CD14-positive monocyte (primary cell): ENCODE measurements at regions not wholly inside any gene's neighbourhood (a gene's known extent, or its start where the extent isn't known, plus 50 kb on each side); places are given as distances from the start of the nearest gene placed in this dataset.

Experiments used
- DNase-seq, 3 donors: peaks; one replicate each; pipeline ENCODE4 v3.0.0-alpha.2; 2011 to 2022
- H2AFZ ChIP-seq: 2 replicates; pipeline ENCODE4 v1.6.0; 2012; ENCODE audit warnings: mild to moderate bottlenecking, low read depth, low read length, inconsistent platforms; ENCODE audit not compliant: insufficient read depth, poor library complexity, severe bottlenecking
- H3K27ac ChIP-seq, 2 donors: 1 replicate in 1 of 2; 2 replicates in 1 of 2; pipeline ENCODE4 v1.5.1; 2012 to 2013; ENCODE audit warnings: low read length in 2 of 2, control low read depth in 1 of 2, inconsistent platforms in 1 of 2, low read depth in 1 of 2, mild to moderate bottlenecking in 1 of 2
- H3K27me3 ChIP-seq, 2 donors: one replicate each; pipeline versions ENCODE4 v1.6.0 to v1.6.1; 2011 to 2013; ENCODE audit warnings: low read length in 2 of 2; ENCODE audit not compliant: control insufficient read depth in 2 of 2, insufficient read depth in 2 of 2
- H3K36me3 ChIP-seq, 2 donors: replicated peaks in 1 of 2; 1 replicate in 1 of 2; 2 replicates in 1 of 2; pipeline versions ENCODE4 v1.5.1 to v1.6.1; 2012 to 2013; ENCODE audit warnings: low read length in 2 of 2, control low read depth in 1 of 2, inconsistent platforms in 1 of 2, mild to moderate bottlenecking in 1 of 2; ENCODE audit not compliant: insufficient read depth in 2 of 2, control insufficient read depth in 1 of 2
- H3K4me1 ChIP-seq, 2 donors: 1 replicate in 1 of 2; 2 replicates in 1 of 2; pipeline versions ENCODE4 v1.5.1 to v1.6.1; 2012 to 2013; ENCODE audit warnings: low read length in 2 of 2, control low read depth in 1 of 2, inconsistent platforms in 1 of 2, mild to moderate bottlenecking in 1 of 2, moderate library complexity in 1 of 2; ENCODE audit not compliant: insufficient read depth in 2 of 2, control insufficient read depth in 1 of 2
- H3K4me2 ChIP-seq: replicated peaks from 2 replicates; pipeline ENCODE3; 2012; ENCODE audit warnings: low read length, moderate library complexity, mild to moderate bottlenecking; ENCODE audit not compliant: poor library complexity, severe bottlenecking; ENCODE audit errors: extremely low read depth
- H3K4me3 ChIP-seq, 3 experiments: fragments of 200-600 bp in 1 of 3; sonication (generic) in 1 of 3; replicated peaks in 1 of 3; 1 replicate in 2 of 3; 2 replicates in 1 of 3; pipeline ENCODE4 v1.5.1; 2011 to 2013; ENCODE audit warnings: low read length in 3 of 3, mild to moderate bottlenecking in 3 of 3, control low read depth in 2 of 3, low read depth in 2 of 3, inconsistent platforms in 1 of 3, moderate library complexity in 1 of 3
- H3K79me2 ChIP-seq: 2 replicates; pipeline ENCODE4 v1.6.0; 2012; ENCODE audit warnings: mild to moderate bottlenecking, control low read depth, inconsistent platforms, low read length, moderate library complexity; ENCODE audit not compliant: insufficient read depth
- H3K9ac ChIP-seq: 2 replicates; pipeline ENCODE4 v1.6.0; 2017; ENCODE audit warnings: low read length, mild to moderate bottlenecking; ENCODE audit not compliant: insufficient read depth, poor library complexity, severe bottlenecking
- H3K9me3 ChIP-seq, 2 donors: replicated peaks in 1 of 2; 1 replicate in 1 of 2; 2 replicates in 1 of 2; pipeline versions ENCODE4 v1.5.1 to v1.6.1; 2012 to 2013; ENCODE audit warnings: low read length in 2 of 2, control low read depth in 1 of 2; ENCODE audit not compliant: control insufficient read depth in 1 of 2, insufficient read depth in 1 of 2
- H4K20me1 ChIP-seq: 2 replicates; pipeline ENCODE4 v1.6.0; 2012; ENCODE audit warnings: mild to moderate bottlenecking, low read length, control low read depth, moderate library complexity; ENCODE audit not compliant: insufficient read depth
- H3K27ac Mint-ChIP-seq, 7 donors: one replicate each; pipeline ENCODE4 v1.8.0; 2020; ENCODE audit warnings: mild to moderate bottlenecking in 7 of 7, mixed read lengths in 7 of 7, moderate library complexity in 6 of 7, inconsistent platforms in 2 of 7
- H3K27me3 Mint-ChIP-seq, 3 donors: one replicate each; pipeline ENCODE4 v1.8.0; 2021 to 2022; ENCODE audit warnings: low read depth in 3 of 3, mild to moderate bottlenecking in 3 of 3, mixed read lengths in 3 of 3, moderate library complexity in 3 of 3, inconsistent platforms in 1 of 3
- H3K36me3 Mint-ChIP-seq, 2 donors: one replicate each; pipeline ENCODE4 v1.8.0; 2020; ENCODE audit warnings: mixed read lengths in 2 of 2, inconsistent platforms in 1 of 2, mild to moderate bottlenecking in 1 of 2
- H3K4me1 Mint-ChIP-seq: one replicate; pipeline ENCODE4 v1.8.0; 2020; ENCODE audit warnings: mild to moderate bottlenecking, mixed read lengths
- H3K4me3 Mint-ChIP-seq, 2 donors: one replicate each; pipeline ENCODE4 v1.8.0; 2020; ENCODE audit warnings: mild to moderate bottlenecking in 2 of 2, mixed read lengths in 2 of 2, moderate library complexity in 1 of 2
- H3K9me3 Mint-ChIP-seq, 7 donors: one replicate each; pipeline ENCODE4 v1.8.0; 2020 to 2022; ENCODE audit warnings: mixed read lengths in 7 of 7, mild to moderate bottlenecking in 6 of 7, moderate library complexity in 6 of 7, inconsistent platforms in 2 of 7
- WGBS: methylation state at CpG from one replicate; pipeline ENCODE4 v1.1.5; 2013; ENCODE audit warnings: missing lambda C conversion rate; ENCODE audit not compliant: insufficient coverage; 5-methylcytosine and 5-hydroxymethylcytosine counted together
- intact Hi-C, 2 donors: fragments of 100-400 bp; cut with micrococcal nuclease; formaldehyde crosslinking; loops; one replicate each; pipeline versions ENCODE4 v1.15.0 to v1.15.1; 2023
- TF ChIP-seq, protein P1 (sequence below): fragments of 200-600 bp; IDR thresholded peaks from one replicate; pipeline ENCODE4 v1.8.0; 2022; ENCODE audit warnings: antibody characterized with exemption, mild to moderate bottlenecking

DNA sequence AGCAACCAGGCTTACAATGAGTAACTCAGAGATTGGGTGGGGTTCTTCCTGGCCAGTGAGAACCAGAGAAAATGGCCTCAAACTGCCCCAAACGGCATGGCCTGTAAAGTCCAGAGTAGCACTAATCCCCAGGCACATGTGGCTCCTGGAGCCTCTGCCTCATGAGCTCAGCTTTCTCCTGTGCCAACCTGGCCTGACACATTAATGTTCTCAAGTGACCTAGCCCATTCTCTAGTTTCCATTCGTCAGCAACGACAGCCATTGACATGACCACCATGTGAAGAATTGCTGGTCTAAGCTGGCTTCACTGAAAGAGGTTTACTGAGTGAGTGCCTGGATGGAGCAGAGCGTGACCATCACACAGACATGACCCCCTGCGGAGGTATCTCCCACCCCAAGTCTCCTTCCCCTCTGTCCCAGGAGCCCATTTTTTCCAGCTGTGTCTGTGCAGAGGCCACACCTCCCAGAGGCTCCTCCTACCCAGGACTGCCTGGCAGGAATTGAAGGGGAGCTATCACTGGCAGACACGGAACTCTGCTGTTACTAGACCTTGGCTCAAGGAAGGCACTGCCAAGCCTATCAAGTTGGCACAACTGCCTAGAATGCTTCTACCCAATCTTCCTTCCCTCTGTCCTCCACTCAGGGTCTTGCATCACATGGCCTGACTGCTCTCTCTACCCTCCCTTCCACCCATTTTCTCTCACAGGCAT, 59.0 kb upstream of the BOD1 start:
- no peak overlapping the region for H3K9ac ChIP-seq
- no peak for DNase-seq
- peaks cover 0 to 19% (median 16%) of the 10 kb centered on the region in 7 donors for H3K9me3 Mint-ChIP-seq
- H3K9me3 ChIP-seq = peaks cover 0 to 18% of the 10 kb centered on the region in 2 donors
- H3K27ac ChIP-seq = no peak overlapping the region
- H4K20me1 ChIP-seq = no peaks in the 10 kb centered on the region
- peaks cover 0 to 1% of the 10 kb centered on the region in 2 donors for H3K36me3 Mint-ChIP-seq
- no peak overlapping the region for H2AFZ ChIP-seq
- H3K4me1 Mint-ChIP-seq = peaks cover 16% of the 10 kb centered on the region
- H3K4me3 Mint-ChIP-seq = no peak overlapping the region
- no peak overlapping the region for H3K4me2 ChIP-seq
- intact Hi-C loops = no loop called here
- no peaks in the 10 kb centered on the region for H3K79me2 ChIP-seq
- H3K36me3 ChIP-seq = no peaks in the 10 kb centered on the region
- TF ChIP-seq, protein P1, sequence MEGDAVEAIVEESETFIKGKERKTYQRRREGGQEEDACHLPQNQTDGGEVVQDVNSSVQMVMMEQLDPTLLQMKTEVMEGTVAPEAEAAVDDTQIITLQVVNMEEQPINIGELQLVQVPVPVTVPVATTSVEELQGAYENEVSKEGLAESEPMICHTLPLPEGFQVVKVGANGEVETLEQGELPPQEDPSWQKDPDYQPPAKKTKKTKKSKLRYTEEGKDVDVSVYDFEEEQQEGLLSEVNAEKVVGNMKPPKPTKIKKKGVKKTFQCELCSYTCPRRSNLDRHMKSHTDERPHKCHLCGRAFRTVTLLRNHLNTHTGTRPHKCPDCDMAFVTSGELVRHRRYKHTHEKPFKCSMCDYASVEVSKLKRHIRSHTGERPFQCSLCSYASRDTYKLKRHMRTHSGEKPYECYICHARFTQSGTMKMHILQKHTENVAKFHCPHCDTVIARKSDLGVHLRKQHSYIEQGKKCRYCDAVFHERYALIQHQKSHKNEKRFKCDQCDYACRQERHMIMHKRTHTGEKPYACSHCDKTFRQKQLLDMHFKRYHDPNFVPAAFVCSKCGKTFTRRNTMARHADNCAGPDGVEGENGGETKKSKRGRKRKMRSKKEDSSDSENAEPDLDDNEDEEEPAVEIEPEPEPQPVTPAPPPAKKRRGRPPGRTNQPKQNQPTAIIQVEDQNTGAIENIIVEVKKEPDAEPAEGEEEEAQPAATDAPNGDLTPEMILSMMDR = no peak
- peaks cover 16% of the 10 kb centered on the region in 2 donors for H3K4me1 ChIP-seq
- H3K27me3 ChIP-seq = no peaks in the 10 kb centered on the region
- no peak overlapping the region for H3K4me3 ChIP-seq
- H3K27ac Mint-ChIP-seq = no peak overlapping the region
- peaks cover 0 to 6% (median 1%) of the 10 kb centered on the region in 3 donors for H3K27me3 Mint-ChIP-seq
- 96% methylated on average over 5 of the region's 6 CpGs for WGBS

DNA sequence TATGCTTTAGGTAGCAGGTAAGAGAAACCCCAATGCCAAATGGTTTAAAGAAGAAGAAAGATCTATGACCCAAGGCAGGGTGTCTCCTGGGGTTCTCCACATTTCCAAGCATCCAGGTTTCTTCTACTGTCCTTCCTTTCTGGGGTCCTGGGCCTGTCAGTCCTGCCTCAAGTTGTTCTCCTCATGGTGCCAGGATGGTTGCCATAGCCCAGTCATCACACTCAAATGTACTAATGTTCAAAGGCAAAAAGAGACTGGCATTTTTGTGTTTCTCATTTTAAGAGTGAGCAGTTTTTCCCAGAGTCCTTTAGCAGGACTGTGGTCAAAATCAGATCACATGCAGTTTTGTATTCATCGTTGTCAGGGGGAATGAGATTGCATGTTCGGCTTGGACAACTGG, 59.9 kb upstream of the BOD1 start:
- H3K4me1 Mint-ChIP-seq = peaks cover 6% of the 10 kb centered on the region
- intact Hi-C loops = no loop called here
- Histone ChIP-seq H4K20me1 (no peaks in the 10 kb centered on the region), H3K4me3 (no peak overlapping the region), H3K79me2 (no peaks in the 10 kb centered on the region), H3K9ac (no peak overlapping the region), H3K9me3 (peaks cover 0 to 18% of the 10 kb centered on the region in 2 donors), H3K27ac (no peak overlapping the region), H2AFZ (no peak overlapping the region), H3K36me3 (no peaks in the 10 kb centered on the region), H3K4me1 (peaks cover 7% of the 10 kb centered on the region in 2 donors), H3K27me3 (no peaks in the 10 kb centered on the region), H3K4me2 (no peak overlapping the region)
- H3K27me3 Mint-ChIP-seq = peaks cover 0 to 6% (median 1%) of the 10 kb centered on the region in 3 donors
- no peak overlapping the region for H3K4me3 Mint-ChIP-seq
- WGBS = 94% methylated on average over 2 of the region's 2 CpGs
- peaks cover 0 to 19% (median 16%) of the 10 kb centered on the region in 7 donors for H3K9me3 Mint-ChIP-seq
- H3K36me3 Mint-ChIP-seq = peaks cover 0 to 1% of the 10 kb centered on the region in 2 donors
- TF ChIP-seq, protein P1 = no peak
- no peak for DNase-seq
- H3K27ac Mint-ChIP-seq = no peak overlapping the region
